ENCODE measurements at regions not wholly inside any gene's neighbourhood (a gene's known extent, or its start where the extent isn't known, plus 50 kb on each side); places are given as distances from the start of the nearest gene placed in this dataset.
A peak's percentile ranks its signal among the peaks of the same experiment; 100 is the strongest.

DNA sequence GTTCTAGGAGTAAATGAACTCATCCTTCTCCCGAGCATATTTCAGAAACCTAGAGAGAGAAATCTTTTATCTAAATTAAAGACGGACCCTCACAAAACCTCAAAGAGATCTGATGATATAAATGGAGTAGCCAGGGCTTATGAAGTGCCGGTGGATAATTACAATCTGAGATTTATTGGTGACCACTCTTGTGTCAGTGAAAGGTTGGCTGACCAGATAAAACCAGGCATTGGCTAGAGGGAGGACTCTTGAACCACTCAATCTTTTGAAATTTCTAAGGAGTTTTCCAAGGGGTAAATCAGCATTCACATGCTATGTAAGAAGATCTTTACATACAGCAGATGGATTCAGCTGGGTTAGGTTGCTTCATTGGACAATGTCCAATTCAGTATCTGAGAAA lies 227.3 kb upstream of the MMADHC start:
- ATAC-seq (ENCODE audit: low FRiP score) (no peak), DNase-seq (ENCODE audit: low spot score) (no peak)
- TF ChIP-seq, protein P1, sequence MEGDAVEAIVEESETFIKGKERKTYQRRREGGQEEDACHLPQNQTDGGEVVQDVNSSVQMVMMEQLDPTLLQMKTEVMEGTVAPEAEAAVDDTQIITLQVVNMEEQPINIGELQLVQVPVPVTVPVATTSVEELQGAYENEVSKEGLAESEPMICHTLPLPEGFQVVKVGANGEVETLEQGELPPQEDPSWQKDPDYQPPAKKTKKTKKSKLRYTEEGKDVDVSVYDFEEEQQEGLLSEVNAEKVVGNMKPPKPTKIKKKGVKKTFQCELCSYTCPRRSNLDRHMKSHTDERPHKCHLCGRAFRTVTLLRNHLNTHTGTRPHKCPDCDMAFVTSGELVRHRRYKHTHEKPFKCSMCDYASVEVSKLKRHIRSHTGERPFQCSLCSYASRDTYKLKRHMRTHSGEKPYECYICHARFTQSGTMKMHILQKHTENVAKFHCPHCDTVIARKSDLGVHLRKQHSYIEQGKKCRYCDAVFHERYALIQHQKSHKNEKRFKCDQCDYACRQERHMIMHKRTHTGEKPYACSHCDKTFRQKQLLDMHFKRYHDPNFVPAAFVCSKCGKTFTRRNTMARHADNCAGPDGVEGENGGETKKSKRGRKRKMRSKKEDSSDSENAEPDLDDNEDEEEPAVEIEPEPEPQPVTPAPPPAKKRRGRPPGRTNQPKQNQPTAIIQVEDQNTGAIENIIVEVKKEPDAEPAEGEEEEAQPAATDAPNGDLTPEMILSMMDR (IDR thresholded peaks at IDR 0.05) = no peak

DNA sequence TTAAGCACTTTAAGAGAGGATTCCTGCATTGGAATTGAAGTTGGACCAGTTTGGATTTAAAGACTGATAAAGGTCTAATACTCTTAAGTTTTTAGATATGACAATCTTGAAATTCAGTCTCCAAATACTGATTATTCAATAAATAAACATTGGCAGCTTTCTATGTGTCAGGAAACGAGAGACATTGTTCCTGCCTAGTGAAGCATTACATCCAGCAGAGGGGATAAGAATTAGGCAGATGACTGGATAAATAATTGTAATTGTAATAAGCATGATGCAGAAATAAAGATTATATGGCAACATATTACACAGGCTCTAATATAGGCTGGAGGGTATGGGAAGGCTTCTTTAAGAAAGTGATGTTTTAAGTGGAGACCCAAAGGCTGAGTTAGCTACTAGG lies 226.5 kb upstream of the MMADHC start:
- ATAC-seq (ENCODE audit: low FRiP score) = no peak
- DNase-seq (ENCODE audit: low spot score) = no peak
- TF ChIP-seq, protein P1 (IDR thresholded peaks at IDR 0.05) = no peak

DNA sequence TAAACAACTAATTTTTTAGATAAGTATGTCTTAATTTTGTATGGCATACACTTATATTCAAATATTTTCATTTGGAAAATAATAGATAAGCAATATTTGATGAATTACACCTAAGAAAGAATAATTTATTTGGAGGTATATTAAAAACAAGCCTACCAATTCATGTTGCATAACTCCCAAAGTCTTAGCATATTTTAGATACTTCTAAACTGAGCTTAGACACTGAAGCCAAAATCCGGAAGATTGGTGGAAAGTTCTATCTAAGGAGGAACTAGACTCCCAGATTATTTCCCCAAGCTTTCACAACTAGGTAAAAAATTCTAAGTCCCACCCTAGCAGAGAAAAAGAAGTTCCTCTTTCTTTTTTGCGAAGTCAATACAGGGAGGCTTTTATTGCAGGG lies 221.0 kb upstream of the MMADHC start:
- DNase-seq (ENCODE audit: low spot score) (no peak), ATAC-seq (ENCODE audit: low FRiP score) (no peak)
- TF ChIP-seq, protein P1 (IDR thresholded peaks at IDR 0.05) = no peak

DNA sequence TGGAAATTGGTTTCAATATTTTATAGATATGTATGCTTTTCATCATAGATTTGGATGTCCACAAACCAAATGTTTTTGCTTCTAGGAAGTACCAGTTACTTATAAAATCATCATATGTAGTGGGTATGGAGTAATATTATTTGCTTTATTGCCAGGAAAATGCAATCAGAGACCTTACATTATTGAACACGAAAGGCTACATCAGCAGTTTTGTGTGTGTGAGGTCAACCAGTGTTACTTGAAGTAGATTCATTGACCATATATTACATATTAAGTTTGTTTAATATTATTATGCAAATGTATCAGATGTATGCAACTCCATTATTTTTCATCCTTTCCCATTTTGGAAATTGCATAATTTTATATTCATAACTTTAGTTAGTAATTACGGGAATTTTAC lies 219.1 kb upstream of the MMADHC start:
- DNase-seq (ENCODE audit: low spot score) (no peak), ATAC-seq (ENCODE audit: low FRiP score) (no peak)
- TF ChIP-seq, protein P1 (IDR thresholded peaks at IDR 0.05) = no peak

DNA sequence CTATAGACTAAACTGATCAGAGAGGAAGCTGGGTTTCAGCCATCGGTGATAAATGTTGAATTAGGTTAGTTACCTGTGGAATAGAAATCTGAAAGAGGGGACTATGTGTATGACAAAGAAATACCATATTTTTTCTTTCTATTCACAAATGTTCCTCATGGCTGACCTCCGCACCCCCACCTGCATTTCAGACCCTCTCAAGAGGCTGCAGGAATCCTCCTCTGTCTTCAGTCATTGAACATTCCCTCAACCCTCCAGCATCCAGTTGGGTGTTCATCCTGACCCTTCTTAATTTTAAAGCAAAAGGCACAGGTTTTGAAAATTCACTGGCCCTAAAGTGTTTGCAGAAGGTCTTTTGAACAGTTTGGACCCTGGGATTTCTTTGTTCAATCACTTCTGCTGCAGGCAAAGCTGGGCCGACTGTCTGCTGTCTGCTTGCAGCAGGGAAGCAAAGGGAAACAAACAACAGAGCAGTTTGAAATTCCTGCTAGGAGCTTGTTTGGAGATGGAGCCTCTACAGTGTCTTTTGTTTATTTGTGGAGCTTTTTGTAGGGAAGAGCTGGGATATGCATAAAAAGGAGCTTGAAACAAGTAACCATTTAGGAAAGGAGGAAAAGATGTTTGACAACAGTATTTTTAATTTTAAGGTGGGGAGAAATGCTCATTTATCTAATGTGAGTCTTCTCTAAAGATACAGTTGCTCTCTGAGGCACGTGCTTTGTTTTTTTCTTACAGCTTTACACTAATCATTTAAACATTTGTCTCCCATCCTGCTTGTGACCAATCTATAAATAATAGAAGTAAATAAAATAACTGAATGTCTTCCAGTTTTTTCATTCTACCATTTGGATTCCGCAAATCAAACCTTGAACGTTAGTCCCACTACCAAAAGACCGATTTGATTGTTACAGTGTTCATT lies 213.3 kb upstream of the MMADHC start:
- ATAC-seq (ENCODE audit: low FRiP score) (no peak), DNase-seq (ENCODE audit: low spot score) (no peak)
- TF ChIP-seq, protein P1 (IDR thresholded peaks at IDR 0.05) = no peak

DNA sequence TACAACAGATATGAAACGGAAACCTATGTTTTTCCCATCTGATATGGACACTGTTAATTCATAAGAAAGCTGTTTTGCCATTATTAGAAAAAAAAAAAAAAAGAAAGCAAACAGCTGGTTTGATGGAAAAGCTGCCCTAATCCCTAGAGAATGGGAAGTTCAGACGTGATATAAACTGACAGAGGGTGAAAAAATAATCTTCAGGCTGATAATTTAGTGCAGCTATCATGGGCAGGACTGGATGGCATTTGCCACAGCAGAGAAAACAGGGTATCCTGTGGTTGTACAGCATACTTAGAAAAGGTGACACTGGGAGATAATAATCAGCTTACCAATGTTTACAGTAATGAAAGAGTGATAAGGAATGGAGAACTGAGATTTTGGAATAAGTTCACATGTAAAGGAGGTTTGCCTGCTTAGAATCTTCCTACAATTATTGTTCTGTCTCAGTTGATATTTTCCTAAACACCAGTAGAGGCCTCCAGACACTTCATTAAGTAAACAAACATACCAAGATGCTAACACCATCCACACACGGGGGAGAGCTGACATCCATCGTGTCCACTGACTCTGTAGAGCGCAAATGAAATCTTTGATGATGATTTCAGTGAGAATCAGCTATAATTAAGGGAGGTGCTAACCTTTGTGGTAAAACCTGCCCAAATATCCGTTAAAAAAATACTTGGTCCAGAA lies 211.6 kb upstream of the MMADHC start:
- DNase-seq (ENCODE audit: low spot score) (no peak), ATAC-seq (ENCODE audit: low FRiP score) (peak; percentile 64)
- TF ChIP-seq, protein P1 (IDR thresholded peaks at IDR 0.05) = no peak

Measured in omental fat pad (tissue), 3 donors.